ENCODE measurements at regions not wholly inside any gene's neighbourhood (a gene's known extent, or its start where the extent isn't known, plus 50 kb on each side); places are given as distances from the start of the nearest gene placed in this dataset.

- DNase-seq = no peak
- H3K9me3 ChIP-seq (ENCODE audit: severe bottlenecking) = peaks cover 6% of the 10 kb centered on the region
- no peaks in the 10 kb centered on the region for H3K27me3 ChIP-seq (ENCODE audit: insufficient read depth, low read depth, severe bottlenecking)
- H3K36me3 ChIP-seq = no peaks in the 10 kb centered on the region
- TF ChIP-seq CTCF (IDR thresholded peaks at IDR 0.05; ENCODE audit: low read depth, low read length) = no peak
- H3K4me3 ChIP-seq (ENCODE audit: low read depth, low read length) = no peak overlapping the region
- no peak overlapping the region for H3K27ac ChIP-seq
These were observed 57.3 kb upstream of the ADGRA3 start for GRCh38 chr4:22573198-22573597.

- no peak for TF ChIP-seq CTCF (IDR thresholded peaks at IDR 0.05; ENCODE audit: low read depth, low read length)
- no peak overlapping the region for H3K27ac ChIP-seq
- no peaks in the 10 kb centered on the region for H3K36me3 ChIP-seq
- no peak overlapping the region for H3K4me3 ChIP-seq (ENCODE audit: low read depth, low read length)
- DNase-seq = no peak
- peaks cover 6% of the 10 kb centered on the region for H3K9me3 ChIP-seq (ENCODE audit: severe bottlenecking)
- H3K27me3 ChIP-seq (ENCODE audit: insufficient read depth, low read depth, severe bottlenecking) = no peaks in the 10 kb centered on the region
These were observed 57.8 kb upstream of the ADGRA3 start for GRCh38 chr4:22573641-22574040.

- no peak for TF ChIP-seq CTCF (IDR thresholded peaks at IDR 0.05; ENCODE audit: low read depth, low read length)
- H3K27me3 ChIP-seq (ENCODE audit: insufficient read depth, low read depth, severe bottlenecking) = no peaks in the 10 kb centered on the region
- no peaks in the 10 kb centered on the region for H3K36me3 ChIP-seq
These were observed 58.6 kb upstream of the ADGRA3 start for GRCh38 chr4:22574424-22574823.

GRCh38 chr4:22574880-22575279 lies 59.0 kb upstream of the ADGRA3 start:
- no peak for DNase-seq
- no peak overlapping the region for H3K4me3 ChIP-seq (ENCODE audit: low read depth, low read length)
- H3K27me3 ChIP-seq (ENCODE audit: insufficient read depth, low read depth, severe bottlenecking) = no peaks in the 10 kb centered on the region
- no peaks in the 10 kb centered on the region for H3K36me3 ChIP-seq
- no peaks in the 10 kb centered on the region for H3K9me3 ChIP-seq (ENCODE audit: severe bottlenecking)
- H3K27ac ChIP-seq = no peak overlapping the region
- TF ChIP-seq CTCF (IDR thresholded peaks at IDR 0.05; ENCODE audit: low read depth, low read length) = no peak

More at GRCh38 chr4:22574424-22574823, 58.6 kb upstream of the ADGRA3 start:
- Histone ChIP-seq H3K27ac (no peak overlapping the region), H3K4me3 (ENCODE audit: low read depth, low read length) (no peak overlapping the region), H3K9me3 (ENCODE audit: severe bottlenecking) (no peaks in the 10 kb centered on the region)
- no peak for DNase-seq

GRCh38 chr4:22587253-22587652 lies 71.4 kb upstream of the ADGRA3 start:
- no peak for TF ChIP-seq CTCF (IDR thresholded peaks at IDR 0.05; ENCODE audit: low read depth, low read length)
- Histone ChIP-seq H3K9me3 (ENCODE audit: severe bottlenecking) (peaks cover 3% of the 10 kb centered on the region), H3K36me3 (no peaks in the 10 kb centered on the region), H3K27ac (no peak overlapping the region), H3K27me3 (ENCODE audit: insufficient read depth, low read depth, severe bottlenecking) (no peaks in the 10 kb centered on the region), H3K4me3 (ENCODE audit: low read depth, low read length) (no peak overlapping the region)
- no peak for DNase-seq

GRCh38 chr4:22593933-22594332 lies 78.1 kb upstream of the ADGRA3 start:
- DNase-seq = no peak
- TF ChIP-seq CTCF (IDR thresholded peaks at IDR 0.05; ENCODE audit: low read depth, low read length) = no peak
- peaks cover 2% of the 10 kb centered on the region for H3K9me3 ChIP-seq (ENCODE audit: severe bottlenecking)

More at GRCh38 chr4:22593933-22594332, 78.1 kb upstream of the ADGRA3 start:
- no peaks in the 10 kb centered on the region for H3K27me3 ChIP-seq (ENCODE audit: insufficient read depth, low read depth, severe bottlenecking)
- no peaks in the 10 kb centered on the region for H3K36me3 ChIP-seq
- no peak overlapping the region for H3K4me3 ChIP-seq (ENCODE audit: low read depth, low read length)
- no peak overlapping the region for H3K27ac ChIP-seq
